ENCODE measurements at regions not wholly inside any gene's neighbourhood (a gene's known extent, or its start where the extent isn't known, plus 50 kb on each side); places are given as distances from the start of the nearest gene placed in this dataset.

DNA sequence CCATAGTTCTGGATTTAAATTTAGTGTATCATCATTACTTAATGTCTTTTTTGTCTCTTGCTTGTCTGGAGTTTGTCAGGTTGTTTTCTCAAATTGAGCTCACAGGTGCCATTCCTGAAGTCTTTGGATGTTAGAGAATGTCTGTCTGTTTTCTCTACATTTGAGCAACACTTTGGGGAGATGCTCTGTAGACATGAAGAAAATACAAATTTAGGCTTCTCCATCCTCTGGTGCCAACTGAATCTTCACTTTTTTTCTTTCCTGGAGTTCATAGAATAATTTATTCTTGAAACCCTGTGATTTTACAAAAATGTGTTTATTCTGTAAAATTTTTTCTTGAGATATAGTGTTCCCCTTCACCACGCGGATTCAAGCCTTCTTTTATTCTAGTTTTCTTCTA is 256.4 kb upstream of the HDAC4 start:
- no peak overlapping the region for H3K27ac ChIP-seq (replicated peaks)
- H3K27me3 ChIP-seq (ENCODE audit: insufficient read depth, poor library complexity, severe bottlenecking): peaks cover 7% of the 10 kb centered on the region
- TF ChIP-seq, protein P1, sequence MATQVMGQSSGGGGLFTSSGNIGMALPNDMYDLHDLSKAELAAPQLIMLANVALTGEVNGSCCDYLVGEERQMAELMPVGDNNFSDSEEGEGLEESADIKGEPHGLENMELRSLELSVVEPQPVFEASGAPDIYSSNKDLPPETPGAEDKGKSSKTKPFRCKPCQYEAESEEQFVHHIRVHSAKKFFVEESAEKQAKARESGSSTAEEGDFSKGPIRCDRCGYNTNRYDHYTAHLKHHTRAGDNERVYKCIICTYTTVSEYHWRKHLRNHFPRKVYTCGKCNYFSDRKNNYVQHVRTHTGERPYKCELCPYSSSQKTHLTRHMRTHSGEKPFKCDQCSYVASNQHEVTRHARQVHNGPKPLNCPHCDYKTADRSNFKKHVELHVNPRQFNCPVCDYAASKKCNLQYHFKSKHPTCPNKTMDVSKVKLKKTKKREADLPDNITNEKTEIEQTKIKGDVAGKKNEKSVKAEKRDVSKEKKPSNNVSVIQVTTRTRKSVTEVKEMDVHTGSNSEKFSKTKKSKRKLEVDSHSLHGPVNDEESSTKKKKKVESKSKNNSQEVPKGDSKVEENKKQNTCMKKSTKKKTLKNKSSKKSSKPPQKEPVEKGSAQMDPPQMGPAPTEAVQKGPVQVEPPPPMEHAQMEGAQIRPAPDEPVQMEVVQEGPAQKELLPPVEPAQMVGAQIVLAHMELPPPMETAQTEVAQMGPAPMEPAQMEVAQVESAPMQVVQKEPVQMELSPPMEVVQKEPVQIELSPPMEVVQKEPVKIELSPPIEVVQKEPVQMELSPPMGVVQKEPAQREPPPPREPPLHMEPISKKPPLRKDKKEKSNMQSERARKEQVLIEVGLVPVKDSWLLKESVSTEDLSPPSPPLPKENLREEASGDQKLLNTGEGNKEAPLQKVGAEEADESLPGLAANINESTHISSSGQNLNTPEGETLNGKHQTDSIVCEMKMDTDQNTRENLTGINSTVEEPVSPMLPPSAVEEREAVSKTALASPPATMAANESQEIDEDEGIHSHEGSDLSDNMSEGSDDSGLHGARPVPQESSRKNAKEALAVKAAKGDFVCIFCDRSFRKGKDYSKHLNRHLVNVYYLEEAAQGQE (IDR thresholded peaks at IDR 0.05; ENCODE audit: insufficient replicate concordance, low read depth): no peak
- TF ChIP-seq POLR2AphosphoS5 (IDR thresholded peaks at IDR 0.05; ENCODE audit: low read depth) (no peak), SPI1 (IDR thresholded peaks at IDR 0.05; ENCODE audit: borderline replicate concordance, low read depth) (no peak), CTCF (IDR thresholded peaks at IDR 0.05; ENCODE audit: insufficient read depth, low read length) (no peak), GABPA (IDR thresholded peaks at IDR 0.05; ENCODE audit: low read depth) (no peak)
- H3K4me3 ChIP-seq (replicated peaks; ENCODE audit: insufficient read depth, low read length): no peak overlapping the region
- DNase-seq (ENCODE audit: low read depth in 1 of 2, low spot score in 1 of 2): no peak

DNA sequence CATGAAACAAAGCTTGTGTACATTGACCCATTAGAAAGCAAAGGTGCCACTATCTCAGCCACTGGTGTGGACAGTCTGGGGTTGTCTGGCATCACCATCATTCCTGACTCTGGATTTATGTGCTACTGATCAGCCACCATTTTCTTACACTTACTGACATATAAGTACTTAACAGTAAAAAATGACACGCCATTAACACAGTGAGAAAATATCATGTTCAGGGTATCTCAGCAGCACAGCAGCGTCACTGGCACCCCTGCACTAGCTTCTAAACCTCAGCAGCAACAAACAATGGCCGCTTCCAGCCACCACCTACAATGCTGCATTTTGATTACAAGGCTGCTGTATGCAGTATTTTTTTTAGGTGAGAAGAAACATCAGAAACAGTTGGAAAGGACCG is 253.4 kb upstream of the HDAC4 start:
- TF ChIP-seq SPI1 (IDR thresholded peaks at IDR 0.05; ENCODE audit: borderline replicate concordance, low read depth) (no peak), POLR2AphosphoS5 (IDR thresholded peaks at IDR 0.05; ENCODE audit: low read depth) (no peak), CTCF (IDR thresholded peaks at IDR 0.05; ENCODE audit: insufficient read depth, low read length) (no peak), GABPA (IDR thresholded peaks at IDR 0.05; ENCODE audit: low read depth) (no peak)
- TF ChIP-seq, protein P1 (IDR thresholded peaks at IDR 0.05; ENCODE audit: insufficient replicate concordance, low read depth): no peak
- Histone ChIP-seq H3K27me3 (ENCODE audit: insufficient read depth, poor library complexity, severe bottlenecking) (peaks cover 2% of the 10 kb centered on the region), H3K27ac (replicated peaks) (no peak overlapping the region), H3K4me3 (replicated peaks; ENCODE audit: insufficient read depth, low read length) (no peak overlapping the region)
- DNase-seq (ENCODE audit: low read depth in 1 of 2, low spot score in 1 of 2): no peak

DNA sequence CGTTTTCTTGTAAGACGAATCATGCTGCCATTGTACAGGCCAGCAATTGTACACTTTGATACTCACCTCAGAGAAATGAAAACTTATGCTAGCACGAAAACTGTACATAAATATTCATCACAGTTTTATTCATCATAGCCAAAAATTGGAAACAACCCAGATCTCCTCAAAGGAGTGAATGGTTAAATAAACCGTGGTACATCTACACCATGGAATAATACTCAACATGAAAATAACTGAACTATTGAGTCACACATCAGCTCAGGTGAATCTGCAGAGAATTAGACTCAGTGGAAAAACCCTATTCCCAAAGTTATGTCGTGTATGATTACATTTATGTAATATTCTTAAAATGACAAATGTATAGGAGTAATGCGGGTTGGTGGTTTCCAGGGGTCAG is 251.0 kb upstream of the HDAC4 start:
- no peak overlapping the region for H3K27ac ChIP-seq (replicated peaks)
- TF ChIP-seq, protein P1 (IDR thresholded peaks at IDR 0.05; ENCODE audit: insufficient replicate concordance, low read depth): no peak
- TF ChIP-seq CTCF (IDR thresholded peaks at IDR 0.05; ENCODE audit: insufficient read depth, low read length) (no peak), GABPA (IDR thresholded peaks at IDR 0.05; ENCODE audit: low read depth) (no peak), SPI1 (IDR thresholded peaks at IDR 0.05; ENCODE audit: borderline replicate concordance, low read depth) (no peak), POLR2AphosphoS5 (IDR thresholded peaks at IDR 0.05; ENCODE audit: low read depth) (no peak)
- no peak for DNase-seq (ENCODE audit: low read depth in 1 of 2, low spot score in 1 of 2)
- no peak overlapping the region for H3K4me3 ChIP-seq (replicated peaks; ENCODE audit: insufficient read depth, low read length)
- no peaks in the 10 kb centered on the region for H3K27me3 ChIP-seq (ENCODE audit: insufficient read depth, poor library complexity, severe bottlenecking)
